ENCODE measurements at regions not wholly inside any gene's neighbourhood (a gene's known extent, or its start where the extent isn't known, plus 50 kb on each side); places are given as distances from the start of the nearest gene placed in this dataset.
A peak's percentile ranks its signal among the peaks of the same experiment; 100 is the strongest.

- H3K4me1 ChIP-seq: no peaks in the 10 kb centered on the region
- H3K4me3 ChIP-seq: no peak overlapping the region
- WGBS, 2 donors: 24 to 31% methylated on average over 1 of the region's 1 CpG
- H3K9me3 ChIP-seq: no peaks in the 10 kb centered on the region
- no peaks in the 10 kb centered on the region for H3K27me3 ChIP-seq
- no peak for TF ChIP-seq CTCF (IDR thresholded peaks at IDR 0.05)
- TF ChIP-seq POLR2A (IDR thresholded peaks at IDR 0.05): no peak
- H3K27ac ChIP-seq: no peak overlapping the region
- no peak for ATAC-seq
- intact Hi-C loops (cut with DNase I): loop anchor here (5.0 kb wide), 1 partner anchor 883 kb away; no protein-coding TSS in a partner anchor
- no peaks in the 10 kb centered on the region for H3K36me3 ChIP-seq (replicated peaks in 1 of 2; ENCODE audit: insufficient read depth in 1 of 2, low read depth in 2 of 2)
- DNase-seq: no peak
Observed at GRCh38 chr12:88994971-88995370, 357.3 kb downstream of the DUSP6 start.

GRCh38 chr12:88994537-88994936 lies 357.8 kb downstream of the DUSP6 start:
- Histone ChIP-seq H3K27me3 (no peaks in the 10 kb centered on the region), H3K36me3 (replicated peaks in 1 of 2; ENCODE audit: insufficient read depth in 1 of 2, low read depth in 2 of 2) (no peaks in the 10 kb centered on the region), H3K9me3 (no peaks in the 10 kb centered on the region), H3K27ac (no peak overlapping the region), H3K4me1 (no peaks in the 10 kb centered on the region), H3K4me3 (no peak overlapping the region)
- TF ChIP-seq CTCF (IDR thresholded peaks at IDR 0.05): no peak
- TF ChIP-seq POLR2A (IDR thresholded peaks at IDR 0.05): no peak
- intact Hi-C loops (cut with DNase I): no loop called here
- ATAC-seq: no peak
- DNase-seq: no peak
- WGBS, 2 donors: 93 to 97% methylated on average over 2 of the region's 2 CpGs

- TF ChIP-seq CTCF (IDR thresholded peaks at IDR 0.05) (peak; percentile 34 to 80 (median 75)), POLR2A (IDR thresholded peaks at IDR 0.05) (no peak)
Observed at GRCh38 chr12:88993651-88994050, 358.6 kb downstream of the DUSP6 start.

GRCh38 chr12:88986056-88986455 lies 366.2 kb downstream of the DUSP6 start:
- TF ChIP-seq POLR2A (IDR thresholded peaks at IDR 0.05) (no peak), CTCF (IDR thresholded peaks at IDR 0.05) (no peak)
- ATAC-seq (no peak), DNase-seq (no peak)
- Histone ChIP-seq H3K36me3 (replicated peaks in 1 of 2; ENCODE audit: insufficient read depth in 1 of 2, low read depth in 2 of 2) (no peaks in the 10 kb centered on the region), H3K27me3 (no peaks in the 10 kb centered on the region), H3K4me1 (no peaks in the 10 kb centered on the region), H3K27ac (no peak overlapping the region), H3K9me3 (no peaks in the 10 kb centered on the region), H3K4me3 (no peak overlapping the region)
- intact Hi-C loops (cut with DNase I): no loop called here
- 26 to 41% methylated on average over 5 of the region's 5 CpGs for WGBS, 2 donors

More at GRCh38 chr12:88993651-88994050, 358.6 kb downstream of the DUSP6 start:
- Histone ChIP-seq H3K4me1 (no peaks in the 10 kb centered on the region), H3K27me3 (no peaks in the 10 kb centered on the region), H3K27ac (no peak overlapping the region), H3K9me3 (no peaks in the 10 kb centered on the region), H3K4me3 (no peak overlapping the region), H3K36me3 (replicated peaks in 1 of 2; ENCODE audit: insufficient read depth in 1 of 2, low read depth in 2 of 2) (no peaks in the 10 kb centered on the region)
- peak; percentile 71 for ATAC-seq
- DNase-seq: no peak
- intact Hi-C loops (cut with DNase I): no loop called here
- WGBS, 2 donors: 1 to 6% methylated on average over 3 of the region's 3 CpGs

GRCh38 chr12:88985631-88986030 lies 366.7 kb downstream of the DUSP6 start:
- ATAC-seq: no peak
- intact Hi-C loops (cut with DNase I): no loop called here

More at GRCh38 chr12:88985631-88986030, 366.7 kb downstream of the DUSP6 start:
- no peak for DNase-seq
- no peaks in the 10 kb centered on the region for H3K27me3 ChIP-seq
- H3K4me1 ChIP-seq: no peaks in the 10 kb centered on the region
- TF ChIP-seq CTCF (IDR thresholded peaks at IDR 0.05) (no peak), POLR2A (IDR thresholded peaks at IDR 0.05) (no peak)
- no peaks in the 10 kb centered on the region for H3K9me3 ChIP-seq
- no peak overlapping the region for H3K4me3 ChIP-seq
- no peak overlapping the region for H3K27ac ChIP-seq
- no peaks in the 10 kb centered on the region for H3K36me3 ChIP-seq (replicated peaks in 1 of 2; ENCODE audit: insufficient read depth in 1 of 2, low read depth in 2 of 2)
- 66 to 68% methylated on average over 3 of the region's 3 CpGs for WGBS, 2 donors
